Liver (tissue), 8 donors: ENCODE measurements at regions not wholly inside any gene's neighbourhood (a gene's known extent, or its start where the extent isn't known, plus 50 kb on each side); places are given as distances from the start of the nearest gene placed in this dataset.

ENCODE experiments used
- DNase-seq: peaks from one replicate; pipeline ENCODE4 v3.0.0-alpha.2; 2017; ENCODE audit warnings: low spot score
- H3K27ac ChIP-seq, 2 donors: one replicate each; pipeline ENCODE4 v1.7.0; 2013; ENCODE audit warnings: inconsistent platforms in 2 of 2, low read length in 2 of 2, control low read depth in 1 of 2, low read depth in 1 of 2, mild to moderate bottlenecking in 1 of 2
- H3K27me3 ChIP-seq, 4 donors: one replicate each; pipeline versions ENCODE4 v1.6.1 to v1.7.0; 2013; ENCODE audit warnings: low read length in 3 of 4, inconsistent platforms in 1 of 4, mild to moderate bottlenecking in 1 of 4, moderate library complexity in 1 of 4; ENCODE audit not compliant: control insufficient read depth in 4 of 4, insufficient read depth in 4 of 4
- H3K36me3 ChIP-seq, 4 donors: one replicate each; pipeline versions ENCODE4 v1.6.1 to v1.7.0; 2013; ENCODE audit warnings: low read length in 3 of 4, mild to moderate bottlenecking in 3 of 4, low read depth in 1 of 4, moderate library complexity in 1 of 4; ENCODE audit not compliant: control insufficient read depth in 4 of 4, insufficient read depth in 3 of 4
- H3K4me1 ChIP-seq, 4 donors: one replicate each; pipeline versions ENCODE4 v1.6.1 to v1.7.0; 2013; ENCODE audit warnings: low read length in 3 of 4, mild to moderate bottlenecking in 3 of 4, moderate library complexity in 1 of 4; ENCODE audit not compliant: control insufficient read depth in 4 of 4, insufficient read depth in 4 of 4
- H3K4me3 ChIP-seq, 3 donors: one replicate each; pipeline versions ENCODE4 v1.6.1 to v1.7.0; 2013; ENCODE audit warnings: low read length in 3 of 3, control low read depth in 1 of 3, low read depth in 1 of 3, mild to moderate bottlenecking in 1 of 3
- H3K9ac ChIP-seq, 2 donors: one replicate each; pipeline ENCODE4 v1.7.0; 2013; ENCODE audit warnings: low read length in 2 of 2, mild to moderate bottlenecking in 2 of 2, moderate library complexity in 2 of 2, control low read depth in 1 of 2, low read depth in 1 of 2
- H3K9me3 ChIP-seq, 4 donors: one replicate each; pipeline versions ENCODE4 v1.6.1 to v1.7.0; 2013; ENCODE audit warnings: low read length in 3 of 4; ENCODE audit not compliant: control insufficient read depth in 4 of 4
- ATF3 ChIP-seq: IDR thresholded peaks from 2 replicates; pipeline ENCODE4 v1.6.1; 2016; ENCODE audit warnings: antibody characterized with exemption
- CTCF ChIP-seq: fragments of 150-350 bp; IDR thresholded peaks from 2 replicates; pipeline ENCODE4 v1.5.1; 2017; ENCODE audit warnings: improper control_type of control experiment, low read depth, low read length; ENCODE audit not compliant: missing input control
- EGR1 ChIP-seq, 2 donors: IDR thresholded peaks; 2 replicates each; pipeline ENCODE4 v1.6.1; 2016 to 2018; ENCODE audit warnings: antibody characterized with exemption in 2 of 2, low read depth in 2 of 2
- FOXA1 ChIP-seq: IDR thresholded peaks from 2 replicates; pipeline ENCODE4 v1.6.1; 2016; ENCODE audit warnings: antibody characterized with exemption
- HNF4A ChIP-seq, 2 donors: conservative IDR thresholded peaks; 2 replicates each; pipeline ENCODE4 v1.6.1; 2016; ENCODE audit warnings: antibody characterized with exemption in 2 of 2, mild to moderate bottlenecking in 2 of 2
- HNF4G ChIP-seq: IDR thresholded peaks from 2 replicates; pipeline ENCODE4 v1.6.1; 2016; ENCODE audit warnings: antibody characterized with exemption
- JUND ChIP-seq, 2 donors: IDR thresholded peaks; 2 replicates each; pipeline ENCODE4 v1.6.1; 2016; ENCODE audit warnings: antibody characterized with exemption in 2 of 2
- MAX ChIP-seq: IDR thresholded peaks from 2 replicates; pipeline ENCODE4 v1.6.1; 2016; ENCODE audit warnings: antibody characterized with exemption
- NR2F2 ChIP-seq: IDR thresholded peaks from 2 replicates; pipeline ENCODE4 v1.6.1; 2016; ENCODE audit warnings: antibody characterized with exemption
- RAD21 ChIP-seq, 2 donors: IDR thresholded peaks; 2 replicates each; pipeline ENCODE4 v1.6.1; 2016; ENCODE audit warnings: antibody characterized with exemption in 2 of 2, mild to moderate bottlenecking in 2 of 2
- REST ChIP-seq: IDR thresholded peaks from 2 replicates; pipeline ENCODE4 v1.6.1; 2016; ENCODE audit warnings: antibody characterized with exemption, mild to moderate bottlenecking
- RXRA ChIP-seq, 2 donors: IDR thresholded peaks; 2 replicates each; pipeline ENCODE4 v1.6.1; 2017 to 2018; ENCODE audit warnings: antibody characterized with exemption in 2 of 2, mild to moderate bottlenecking in 1 of 2
- SP1 ChIP-seq: IDR thresholded peaks from 2 replicates; pipeline ENCODE4 v1.6.1; 2018; ENCODE audit warnings: antibody characterized with exemption, mild to moderate bottlenecking
- TAF1 ChIP-seq: conservative IDR thresholded peaks from 2 replicates; pipeline ENCODE4 v1.6.1; 2016; ENCODE audit warnings: antibody characterized with exemption, mild to moderate bottlenecking
- ZBTB33 ChIP-seq: IDR thresholded peaks from 2 replicates; pipeline ENCODE4 v1.6.1; 2016; ENCODE audit warnings: antibody characterized with exemption
- WGBS: extraction: QIAGEN DNeasy Blood & Tissue Kit; methylation state at CpG from one replicate; pipeline ENCODE4 v1.1.7; 2013; 5-methylcytosine and 5-hydroxymethylcytosine counted together
- donor health status: healthy.
- donor health status: healthy.
- donor health status: healthy.
- donor health status: healthy.
- donor health status: healthy.

- no peaks in the 10 kb centered on the region for H3K36me3 ChIP-seq
- H3K9me3 ChIP-seq = no peaks in the 10 kb centered on the region
- H3K27ac ChIP-seq = no peak overlapping the region
- no peak overlapping the region for H3K4me3 ChIP-seq
- H3K9ac ChIP-seq = no peak overlapping the region
- DNase-seq = no peak
- no peaks in the 10 kb centered on the region for H3K4me1 ChIP-seq
- no peaks in the 10 kb centered on the region for H3K27me3 ChIP-seq
- no peak for TF ChIP-seq HNF4G
- no peak for TF ChIP-seq JUND (IDR thresholded peaks at IDR 0.05)
- no peak for TF ChIP-seq NR2F2
- no peak for TF ChIP-seq EGR1 (IDR thresholded peaks at IDR 0.05; ENCODE audit: low read depth in 2 of 2)
- no peak for TF ChIP-seq MAX
- 92% methylated on average over 1 of the region's 1 CpG for WGBS
These were observed 339.6 kb upstream of the DCC start for GRCh38 chr18:52000435-52000834.

GRCh38 chr18:52001106-52001505 is 338.9 kb upstream of the DCC start:
- Histone ChIP-seq H3K9ac (no peak overlapping the region), H3K4me1 (no peaks in the 10 kb centered on the region), H3K27ac (no peak overlapping the region), H3K36me3 (no peaks in the 10 kb centered on the region), H3K9me3 (no peaks in the 10 kb centered on the region), H3K4me3 (no peak overlapping the region), H3K27me3 (no peaks in the 10 kb centered on the region)
- DNase-seq = no peak
- no peak for TF ChIP-seq RAD21 (IDR thresholded peaks at IDR 0.05)
- TF ChIP-seq MAX = no peak
- TF ChIP-seq EGR1 (IDR thresholded peaks at IDR 0.05; ENCODE audit: low read depth in 2 of 2) = no peak
- TF ChIP-seq JUND (IDR thresholded peaks at IDR 0.05) = no peak
- no peak for TF ChIP-seq HNF4G
- no peak for TF ChIP-seq CTCF
- no peak for TF ChIP-seq NR2F2
- no peak for TF ChIP-seq ATF3
- TF ChIP-seq ZBTB33 = no peak
- no peak for TF ChIP-seq TAF1
- TF ChIP-seq FOXA1 = no peak
- no peak for TF ChIP-seq HNF4A (conservative IDR thresholded peaks at IDR 0.05)
- no peak for TF ChIP-seq RXRA (IDR thresholded peaks at IDR 0.05)
- TF ChIP-seq REST = no peak
- no peak for TF ChIP-seq SP1
- 71% methylated on average over 1 of the region's 1 CpG for WGBS
